ENCODE measurements at regions not wholly inside any gene's neighbourhood (a gene's known extent, or its start where the extent isn't known, plus 50 kb on each side); places are given as distances from the start of the nearest gene placed in this dataset.
"Not testable (repeated sequence)": the region's sequence is repeated elsewhere in the genome, so short reads cannot be mapped to it uniquely, and the experiment has no call there.

- no peak overlapping the region for H3K9ac ChIP-seq (ENCODE audit: low read length)
- H3K4me2 ChIP-seq (replicated peaks; ENCODE audit: low read depth, low read length, poor library complexity, severe bottlenecking): no peak overlapping the region
- H3K27ac ChIP-seq (ENCODE audit: low read length in 2 of 2): no peak overlapping the region
- no peak overlapping the region for H3K27ac Mint-ChIP-seq
- ChIA-PET CTCF (no interaction called here), POLR2A (no interaction called here)
- no peak overlapping the region for H3K4me3 ChIP-seq (ENCODE audit: control extremely low read depth in 1 of 5, extremely low read depth in 1 of 5, insufficient read depth in 1 of 5, low read depth in 2 of 5, low read length in 4 of 5)
- no peaks in the 10 kb centered on the region for H3K4me1 Mint-ChIP-seq
- H3K4me3 Mint-ChIP-seq: no peak overlapping the region
- no CpG with 5 or more reads among the region's 1 CpG for WGBS (ENCODE audit: insufficient coverage)
- H3K36me3 ChIP-seq (replicated peaks in 1 of 2; ENCODE audit: control extremely low read depth in 1 of 2, control insufficient read depth in 1 of 2, extremely low read depth in 1 of 2, insufficient read depth in 2 of 2, low read length in 1 of 2): no peaks in the 10 kb centered on the region
- no peaks in the 10 kb centered on the region for H3K79me2 ChIP-seq (ENCODE audit: control insufficient read depth, insufficient read depth, low read length)
- intact Hi-C loops (cut with micrococcal nuclease): no loop called here
- no peaks in the 10 kb centered on the region for H3K9me3 Mint-ChIP-seq (ENCODE audit: insufficient read depth)
- H4K20me1 ChIP-seq (ENCODE audit: control insufficient read depth, insufficient read depth, low read length, poor library complexity, severe bottlenecking): no peaks in the 10 kb centered on the region
- H3K9me3 ChIP-seq (ENCODE audit: control extremely low read depth in 1 of 3, control insufficient read depth in 2 of 3, insufficient read depth in 1 of 3, low read length in 2 of 3): peaks cover 0 to 7% (median 0%) of the 10 kb centered on the region in 3 donors
- ATAC-seq (ENCODE audit: low read depth) (no peak), DNase-seq (no peak)
- no peaks in the 10 kb centered on the region for H3K4me1 ChIP-seq (ENCODE audit: control insufficient read depth in 2 of 2, insufficient read depth in 2 of 2, low read length in 2 of 2)
- TF ChIP-seq CTCF (IDR thresholded peaks at IDR 0.05): no peak
- no peak for TF ChIP-seq EZH2 (IDR thresholded peaks at IDR 0.05; ENCODE audit: borderline replicate concordance, insufficient read depth, low read depth, low read length, poor library complexity, severe bottlenecking)
- H2AFZ ChIP-seq (ENCODE audit: insufficient read depth, low read depth, low read length, poor library complexity, severe bottlenecking): no peak overlapping the region
- H3K27me3 ChIP-seq (replicated peaks in 1 of 4; ENCODE audit: control extremely low read depth in 1 of 4, control insufficient read depth in 3 of 4, insufficient read depth in 4 of 4, low read length in 3 of 4): no peaks in the 10 kb centered on the region
- H3K27me3 Mint-ChIP-seq: no peaks in the 10 kb centered on the region
Observed at GRCh38 chr5:23103566-23103965, 250.4 kb upstream of the CDH12 start.

- not testable (repeated sequence) for H3K4me3 ChIP-seq (ENCODE audit: control extremely low read depth in 1 of 5, extremely low read depth in 1 of 5, insufficient read depth in 1 of 5, low read depth in 2 of 5, low read length in 4 of 5)
Observed at GRCh38 chr5:23095418-23095817, 242.3 kb upstream of the CDH12 start.

More at GRCh38 chr5:23095418-23095817, 242.3 kb upstream of the CDH12 start:
- H3K4me2 ChIP-seq (replicated peaks; ENCODE audit: low read depth, low read length, poor library complexity, severe bottlenecking); H3K4me3 Mint-ChIP-seq; H3K27ac Mint-ChIP-seq; H3K9ac ChIP-seq (ENCODE audit: low read length); POLR2A ChIA-PET; CTCF ChIA-PET; H3K27ac ChIP-seq (ENCODE audit: low read length in 2 of 2); H3K27me3 ChIP-seq (replicated peaks in 1 of 4; ENCODE audit: control extremely low read depth in 1 of 4, control insufficient read depth in 3 of 4, insufficient read depth in 4 of 4, low read length in 3 of 4); H3K36me3 ChIP-seq (replicated peaks in 1 of 2; ENCODE audit: control extremely low read depth in 1 of 2, control insufficient read depth in 1 of 2, extremely low read depth in 1 of 2, insufficient read depth in 2 of 2, low read length in 1 of 2); DNase-seq; intact Hi-C loops (cut with micrococcal nuclease); H3K4me1 Mint-ChIP-seq; H2AFZ ChIP-seq (ENCODE audit: insufficient read depth, low read depth, low read length, poor library complexity, severe bottlenecking); ATAC-seq (ENCODE audit: low read depth); H3K79me2 ChIP-seq (ENCODE audit: control insufficient read depth, insufficient read depth, low read length); H4K20me1 ChIP-seq (ENCODE audit: control insufficient read depth, insufficient read depth, low read length, poor library complexity, severe bottlenecking); H3K4me1 ChIP-seq (ENCODE audit: control insufficient read depth in 2 of 2, insufficient read depth in 2 of 2, low read length in 2 of 2); H3K9me3 Mint-ChIP-seq (ENCODE audit: insufficient read depth); H3K27me3 Mint-ChIP-seq; H3K9me3 ChIP-seq (ENCODE audit: control extremely low read depth in 1 of 3, control insufficient read depth in 2 of 3, insufficient read depth in 1 of 3, low read length in 2 of 3): not testable (repeated sequence)
- 96% methylated on average over 4 of the region's 7 CpGs for WGBS (ENCODE audit: insufficient coverage)
